ENCODE measurements at regions not wholly inside any gene's neighbourhood (a gene's known extent, or its start where the extent isn't known, plus 50 kb on each side); places are given as distances from the start of the nearest gene placed in this dataset.
"Not testable (repeated sequence)": the region's sequence is repeated elsewhere in the genome, so short reads cannot be mapped to it uniquely, and the experiment has no call there.

DNA sequence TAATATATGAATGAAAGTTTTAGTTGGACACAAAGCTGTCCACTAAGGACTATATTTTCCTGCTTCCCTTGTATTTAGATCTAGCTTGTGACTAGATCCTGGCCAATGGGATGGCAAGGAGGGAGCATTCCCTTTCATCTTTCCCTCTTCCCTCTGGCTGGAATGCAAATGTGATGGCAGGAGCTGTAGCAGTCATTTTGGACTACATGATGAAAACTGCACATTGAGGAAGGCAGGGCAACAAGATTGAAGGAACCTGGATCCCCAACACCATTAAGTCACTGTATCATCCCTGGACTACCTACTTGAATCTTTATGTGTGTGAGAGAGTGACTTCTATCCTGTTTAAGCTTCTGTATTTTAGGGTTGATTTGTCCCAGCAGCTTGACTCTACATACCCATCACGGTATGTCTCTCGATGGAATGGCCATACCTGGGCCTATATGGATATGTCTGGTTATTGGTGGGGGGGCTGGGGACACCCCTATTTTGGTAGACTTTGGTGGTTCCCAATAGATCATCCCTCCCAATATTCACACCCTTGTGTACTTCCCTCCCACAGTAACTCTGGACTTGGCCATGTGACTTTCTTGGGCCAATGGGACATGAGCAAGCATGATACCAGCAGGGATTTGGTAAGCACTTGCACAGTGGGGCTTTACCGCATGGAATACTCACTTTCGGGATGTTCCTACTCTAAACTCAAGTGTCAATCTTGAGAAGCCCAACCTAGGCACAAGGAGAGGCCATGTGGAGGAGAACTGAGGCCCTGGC, 128.5 kb downstream of the VEGFA start:
- no peak for DNase-seq

DNA sequence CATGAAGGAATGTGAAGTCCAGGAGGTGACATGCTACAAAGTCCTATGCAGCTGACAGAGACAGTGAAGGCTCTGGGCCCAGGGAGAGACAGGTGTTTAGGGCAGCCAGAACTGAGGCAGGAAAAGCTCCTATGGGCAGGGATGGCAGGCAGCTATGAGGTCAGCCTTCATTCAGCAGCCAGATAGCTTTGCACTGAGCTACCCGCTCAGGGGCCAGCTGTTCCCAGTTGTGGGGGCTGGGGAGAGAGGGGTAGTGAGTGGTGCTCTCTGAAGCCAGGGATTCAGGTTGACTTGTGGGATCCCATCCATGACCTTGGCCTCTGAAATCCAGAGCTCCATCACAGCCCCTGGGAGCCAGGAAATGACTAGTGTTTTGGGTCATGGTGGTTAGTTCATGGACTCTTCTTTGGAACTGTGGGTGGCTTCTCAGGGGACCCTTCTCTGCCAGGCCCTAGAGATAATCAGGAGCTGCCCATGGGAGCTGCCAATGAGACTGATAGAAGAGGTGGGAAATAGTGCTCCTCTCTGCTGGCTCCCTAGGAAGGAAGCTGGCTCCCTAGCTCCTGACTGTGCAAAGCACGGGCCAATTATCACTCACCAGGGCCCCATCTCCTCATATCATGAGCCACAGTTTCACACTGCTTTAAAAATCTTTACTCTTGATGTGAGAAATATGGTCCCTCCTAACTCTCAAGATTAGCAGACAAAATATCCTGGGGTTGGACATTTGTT, 127.7 kb downstream of the VEGFA start:
- DNase-seq: no peak

DNA sequence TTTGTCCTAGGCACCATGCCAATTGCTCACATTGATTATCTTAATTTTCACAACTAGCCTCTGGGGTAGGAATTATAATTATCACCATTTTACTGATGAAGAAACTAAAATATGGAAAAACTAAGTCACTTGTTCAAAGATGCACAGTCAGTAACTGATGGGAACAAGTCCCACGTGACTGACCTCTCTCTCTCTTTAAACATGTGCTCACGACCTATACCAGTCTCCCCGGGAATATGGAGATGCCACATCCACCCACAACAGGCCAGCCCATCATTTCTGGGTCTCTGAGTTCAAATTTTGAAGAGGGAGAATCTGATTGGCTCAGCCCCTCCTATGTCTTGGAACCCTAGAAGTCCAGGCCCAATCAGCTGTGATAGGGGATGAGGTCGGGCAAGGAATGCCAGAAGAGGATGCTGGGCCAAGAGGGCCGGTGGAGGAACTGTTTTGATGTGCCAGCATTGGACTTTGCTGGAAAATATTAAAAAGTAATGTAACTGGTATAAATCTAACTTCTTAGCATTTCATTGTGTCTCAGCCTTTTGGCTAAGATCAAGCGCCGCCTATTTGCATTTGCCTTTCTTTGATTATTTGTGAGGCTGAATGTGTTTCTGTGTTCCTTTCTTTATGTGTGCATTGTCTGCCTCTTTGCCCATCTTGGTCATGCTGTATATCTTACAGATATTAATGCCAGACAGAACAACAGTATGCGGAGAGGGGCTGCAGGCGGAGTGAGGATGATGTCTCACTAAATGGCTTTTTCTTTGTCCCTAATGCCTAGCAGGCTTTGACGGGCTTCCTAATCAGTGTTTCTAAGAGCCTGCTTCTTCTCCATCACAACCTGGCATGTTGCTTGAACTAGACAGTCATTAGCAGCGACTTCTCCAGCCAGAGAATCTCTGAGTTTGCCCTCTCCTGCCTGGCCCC, 126.6 kb downstream of the VEGFA start:
- no peak for DNase-seq

DNA sequence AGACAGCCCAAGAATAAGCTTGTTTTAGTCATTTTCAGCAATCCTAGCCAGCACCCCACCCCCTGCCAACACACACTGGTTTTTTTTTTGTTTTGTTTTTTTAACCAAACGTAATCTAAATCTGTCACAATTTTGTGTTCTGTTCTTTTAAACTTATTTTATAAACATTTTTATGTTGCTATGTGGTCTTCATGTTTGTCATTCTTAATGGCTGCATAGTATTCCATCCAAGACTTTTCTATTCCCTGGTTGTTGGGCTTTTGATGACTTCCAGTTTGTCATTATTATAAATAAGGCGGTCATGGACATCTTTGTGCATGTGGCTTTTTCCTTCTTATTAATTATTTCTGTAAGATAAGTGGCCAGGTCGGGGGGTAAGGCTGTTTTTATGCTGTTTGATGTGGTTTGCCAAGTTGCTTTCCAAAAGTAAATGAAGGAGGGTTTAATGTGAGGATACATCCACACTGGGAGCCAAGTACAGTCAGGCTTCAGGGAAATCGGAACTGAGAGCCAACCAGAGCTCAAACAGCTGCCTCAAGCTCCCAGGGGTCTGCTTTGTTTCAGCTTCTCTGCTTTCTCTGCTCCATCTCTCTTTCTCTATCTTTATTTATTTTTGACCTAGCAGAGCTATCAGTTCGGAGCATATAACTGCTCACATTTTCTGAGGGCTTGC, 125.8 kb downstream of the VEGFA start:
- DNase-seq: no peak

DNA sequence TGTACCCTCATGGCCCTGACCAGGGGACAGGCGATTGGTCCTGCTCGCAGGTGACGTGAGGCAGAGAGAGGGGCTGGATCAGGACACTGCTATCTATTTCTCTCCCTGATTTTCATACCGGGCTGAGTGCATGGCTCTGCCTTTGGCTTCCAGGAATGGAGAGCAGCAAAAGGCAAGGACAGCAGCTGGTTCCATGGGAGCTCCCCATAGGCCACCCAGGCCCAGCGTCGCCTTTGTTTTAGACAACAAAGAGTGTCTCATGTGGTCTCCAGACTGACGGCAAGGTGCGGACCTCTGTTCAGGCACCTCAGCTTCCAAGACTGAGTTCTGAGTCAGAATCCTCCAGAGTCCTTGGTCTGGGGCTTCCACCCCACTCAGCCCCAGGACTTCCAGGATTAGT, 123.1 kb downstream of the VEGFA start:
- DNase-seq: no peak

DNA sequence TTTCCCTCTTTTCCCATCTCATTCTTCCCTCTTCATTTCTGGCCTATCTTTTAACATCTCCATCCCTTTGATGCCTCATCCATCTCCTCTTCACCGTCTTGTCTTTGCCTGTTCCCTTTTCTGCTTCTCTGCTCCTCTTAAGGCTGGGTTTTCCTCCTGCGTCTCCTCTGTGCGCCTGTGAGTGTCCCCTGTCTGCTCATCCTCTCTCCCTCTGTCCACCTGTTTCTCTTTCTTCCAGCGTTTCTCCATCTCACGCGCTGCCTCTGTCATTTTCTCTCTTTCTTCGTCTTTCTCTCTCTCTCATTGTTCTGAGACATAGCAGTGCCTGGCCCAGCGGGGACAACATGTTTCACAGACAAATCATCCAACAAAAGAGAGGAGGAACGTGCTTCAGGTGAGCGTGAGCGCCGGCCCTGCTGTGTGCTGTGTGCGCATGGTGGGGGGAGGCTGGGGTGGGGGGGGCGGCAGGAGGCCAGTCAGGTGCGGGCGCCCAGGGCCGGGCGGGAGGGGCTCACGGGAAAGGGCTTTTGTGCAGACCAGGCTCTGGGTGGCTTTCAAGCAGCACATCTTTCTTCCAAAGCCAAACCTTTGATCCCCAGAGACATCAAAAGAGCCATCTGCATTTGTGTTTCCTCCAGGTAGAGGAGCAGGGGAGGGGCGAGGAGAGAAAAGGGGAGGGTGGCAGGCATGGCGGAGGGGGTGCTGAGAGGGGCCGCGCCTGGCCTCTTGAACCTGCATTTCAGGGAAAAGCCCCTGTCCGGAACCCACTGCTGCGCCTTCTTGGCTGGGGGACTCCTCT, 121.3 kb downstream of the VEGFA start:
- DNase-seq: no peak

GRCh38 chr6:43890197-43891062, 120.4 kb downstream of the VEGFA start:
- DNase-seq: no peak

- no peak for DNase-seq
Measured at GRCh38 chr6:43887906-43888683, 118.1 kb downstream of the VEGFA start.

- DNase-seq: no peak
Measured at GRCh38 chr6:43887340-43887858, 117.4 kb downstream of the VEGFA start.

DNA sequence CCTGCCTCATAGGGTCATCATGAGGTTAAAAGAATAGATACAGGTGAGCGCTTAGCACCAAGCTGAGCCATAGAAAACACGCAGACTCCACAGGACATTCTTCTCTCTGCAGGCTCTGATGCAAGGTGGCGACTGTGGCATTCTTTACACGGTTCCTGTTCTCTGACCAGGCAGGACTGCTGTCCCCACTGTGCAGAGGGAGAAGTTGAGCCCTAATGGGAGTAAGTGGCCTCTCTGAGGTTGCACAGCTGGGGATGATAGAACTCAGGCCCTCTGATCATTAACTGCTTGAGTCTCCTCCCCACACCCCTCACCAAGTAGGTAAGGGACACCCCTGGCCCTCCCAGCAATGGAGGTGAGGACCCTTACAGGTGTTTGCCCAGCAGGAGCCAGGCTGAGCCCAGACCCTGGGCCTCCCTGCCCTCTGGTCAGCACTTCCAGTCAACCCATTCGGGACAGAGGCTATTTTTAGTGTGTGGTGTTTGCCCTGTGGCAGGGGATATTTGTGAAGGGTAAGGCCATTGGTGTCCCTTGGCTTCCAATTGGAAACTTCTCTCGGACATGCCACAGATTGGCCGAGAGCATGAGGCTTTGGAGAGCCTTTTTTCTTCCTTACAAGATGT, 116.8 kb downstream of the VEGFA start:
- DNase-seq: no peak

DNA sequence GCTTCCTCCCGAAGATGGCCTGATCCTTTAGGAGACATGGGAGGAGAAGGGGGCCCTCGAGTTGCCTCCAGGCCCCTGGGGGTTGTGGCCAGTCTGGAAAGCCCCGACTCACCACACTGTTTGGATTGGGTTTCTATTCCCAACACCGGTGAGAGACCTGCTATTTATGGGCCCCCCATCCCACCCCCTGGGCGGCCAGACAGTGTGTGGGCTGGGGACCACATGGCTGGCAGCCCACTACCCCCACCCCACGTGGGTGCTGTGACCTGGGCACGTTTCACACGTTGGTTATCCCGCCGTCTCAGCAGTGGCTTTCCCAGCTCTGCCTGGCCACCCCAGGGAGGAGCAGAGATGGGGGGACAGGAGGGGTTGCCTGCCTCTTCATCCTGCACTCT, 116.1 kb downstream of the VEGFA start:
- DNase-seq: no peak

DNA sequence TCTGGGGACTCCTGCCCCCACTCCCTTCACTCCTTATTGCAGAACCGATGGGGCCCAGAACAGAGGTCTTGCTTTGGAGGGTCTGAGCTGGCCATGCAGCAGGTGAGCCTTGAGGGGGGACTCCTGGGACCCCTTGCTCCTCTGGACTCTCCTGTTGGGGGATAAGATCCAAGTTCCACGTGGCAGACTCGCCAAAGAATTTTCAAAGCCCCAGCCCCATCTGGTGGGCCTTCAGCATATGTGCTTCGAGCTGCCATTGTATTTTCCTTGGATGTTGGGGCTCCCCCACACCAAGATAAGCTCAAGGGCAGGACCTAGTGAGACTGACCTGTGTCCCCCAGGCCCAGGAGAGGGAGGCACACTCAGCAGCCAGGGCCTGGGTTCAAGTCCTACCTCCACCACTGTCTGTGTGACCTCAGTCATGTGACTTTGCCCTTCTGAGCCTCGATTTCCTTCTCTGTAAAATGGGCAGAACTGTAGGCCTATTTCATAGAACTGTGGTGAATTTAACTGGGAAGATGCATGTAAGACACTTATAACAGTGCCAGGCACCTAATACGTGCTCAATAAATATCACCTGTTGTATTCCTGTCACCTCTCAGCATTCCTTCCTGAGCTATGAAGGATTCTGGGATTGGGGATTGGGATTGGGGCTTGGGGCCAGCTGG, 115.5 kb downstream of the VEGFA start:
- no peak for DNase-seq

DNA sequence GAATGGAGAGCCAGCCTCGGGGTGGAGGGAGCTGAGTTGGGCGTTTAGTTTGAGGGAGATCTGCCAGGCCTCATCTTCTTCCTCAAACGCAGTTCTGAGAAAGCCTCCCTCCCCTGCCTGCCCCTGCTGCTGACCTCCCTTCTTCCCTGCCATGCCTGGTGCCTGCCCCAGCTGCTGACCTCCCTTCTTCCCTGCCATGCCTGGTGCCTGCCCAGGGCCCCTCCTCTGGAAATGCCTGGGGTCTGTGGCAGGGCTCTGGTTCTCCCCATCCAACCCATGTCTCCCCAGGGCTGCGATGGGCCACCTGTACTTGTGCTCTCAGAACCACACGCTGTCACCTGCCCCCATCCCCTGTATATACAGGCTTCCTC, 114.6 kb downstream of the VEGFA start:
- no peak for DNase-seq

DNA sequence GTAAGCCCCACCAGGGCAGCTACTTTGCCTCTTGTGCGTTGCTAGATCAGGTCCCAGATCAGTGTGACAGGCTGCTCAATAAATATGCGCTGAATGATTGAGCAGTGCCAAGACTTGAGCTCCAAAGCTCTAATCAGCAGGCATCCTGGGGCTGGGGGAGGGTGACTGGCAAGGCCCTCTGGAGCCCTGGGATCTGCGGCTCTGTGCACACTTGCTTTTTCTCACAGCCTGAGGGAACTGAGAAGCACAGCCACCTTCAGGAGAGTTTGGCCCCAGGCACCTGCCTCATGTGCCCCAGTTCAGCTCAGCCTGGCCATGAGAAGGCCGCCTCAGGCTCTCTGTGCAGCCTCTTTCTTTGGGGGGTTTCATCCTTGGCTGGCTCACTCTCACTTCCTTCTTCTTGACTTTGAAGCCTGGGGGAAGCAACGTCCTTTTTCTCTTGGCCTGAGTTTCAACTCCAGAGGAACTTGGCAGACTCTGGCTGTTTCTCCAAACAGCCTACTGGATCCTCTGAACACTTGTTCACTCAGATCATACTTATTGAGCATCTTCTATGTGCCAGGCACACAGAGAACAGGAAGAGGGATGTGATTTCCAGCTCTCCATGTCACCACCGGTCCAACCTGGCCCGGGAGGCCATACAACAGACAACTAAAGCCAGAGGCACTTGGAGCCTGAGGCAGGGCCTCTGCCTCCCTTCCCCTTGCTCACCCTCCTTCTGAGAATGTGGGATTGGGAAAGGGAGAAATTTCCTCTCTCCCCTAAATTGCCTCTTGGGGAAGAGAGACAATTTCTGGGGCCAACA, 114.0 kb downstream of the VEGFA start:
- peak; percentile 27 for DNase-seq

DNA sequence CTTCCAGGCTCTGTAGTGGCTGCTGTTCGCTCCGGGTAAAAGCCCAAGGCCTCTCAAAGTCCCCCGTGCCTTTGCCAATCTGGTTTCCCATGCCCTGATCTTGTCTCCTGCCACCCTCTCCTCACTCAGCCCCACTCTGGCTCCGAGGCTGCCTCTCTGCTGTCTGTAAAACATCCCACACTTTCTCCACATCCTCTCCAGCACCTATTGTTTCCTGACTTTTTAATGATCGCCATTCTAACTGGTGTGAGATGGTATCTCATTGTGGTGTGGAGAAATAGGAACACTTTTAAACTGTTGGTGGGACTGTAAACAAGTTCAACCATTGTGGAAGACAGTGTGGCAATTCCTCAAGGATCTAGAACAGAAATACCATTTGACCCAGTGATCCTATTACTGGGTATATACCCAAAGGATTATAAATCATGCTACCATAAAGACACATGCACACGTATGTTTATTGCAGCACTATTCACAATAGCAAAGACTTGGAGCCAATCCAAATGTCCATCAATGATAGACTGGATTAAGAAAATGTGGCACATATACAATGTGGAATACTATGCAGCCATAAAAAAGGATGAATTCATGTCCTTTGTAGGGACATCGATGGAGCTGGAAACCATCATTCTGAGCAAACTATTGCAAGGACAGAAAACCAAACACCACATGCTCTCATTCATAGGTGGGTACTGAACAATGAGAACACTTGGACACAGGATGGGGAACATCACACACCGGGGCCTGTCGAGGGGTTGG, 112.9 kb downstream of the VEGFA start:
- not testable (repeated sequence) for DNase-seq

DNA sequence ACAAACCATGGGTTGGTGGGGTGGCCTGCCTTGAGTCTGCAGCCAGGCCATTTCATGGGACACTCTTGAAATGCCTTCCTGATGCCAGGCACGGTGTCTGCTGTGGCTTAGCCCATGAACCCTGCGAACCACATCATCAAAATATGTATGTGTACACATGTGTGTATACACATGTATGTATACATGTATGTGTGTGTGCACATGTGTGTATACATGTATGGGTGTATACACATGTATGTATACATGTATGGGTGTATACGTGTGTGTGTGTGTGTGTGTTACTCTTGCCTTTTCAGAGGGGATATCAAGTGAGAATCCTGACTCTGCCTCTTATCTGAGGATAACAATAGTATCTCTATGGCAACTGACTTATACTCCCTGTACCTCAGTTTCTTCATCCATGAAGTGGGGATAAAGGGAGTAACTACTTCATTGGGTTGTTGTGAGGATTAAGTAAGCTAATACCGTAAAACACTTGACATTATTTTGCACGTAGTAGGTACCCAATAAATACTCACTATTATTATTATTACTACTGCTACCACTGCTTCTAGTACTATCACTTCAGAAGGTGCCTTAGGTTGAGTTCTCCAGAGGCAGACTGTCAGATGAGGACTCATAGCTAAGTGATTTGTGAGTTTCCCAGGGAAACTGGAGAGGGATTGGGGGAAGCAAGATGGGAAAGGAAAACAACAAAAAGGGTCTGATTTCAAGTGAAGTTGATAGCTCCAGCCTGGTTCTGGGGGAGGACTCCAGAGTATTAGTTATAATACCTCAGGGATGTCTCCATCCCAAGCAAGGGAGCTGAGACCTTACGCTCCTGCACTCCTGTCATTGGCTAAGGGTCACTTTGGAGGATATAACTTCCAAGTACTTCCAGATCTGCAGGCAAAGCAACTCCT, 110.5 kb downstream of the VEGFA start:
- DNase-seq: no peak

All from CD4-positive, alpha-beta T cell treated with Interleukin-15 for 1 hour (primary cell).